Upper lobe of left lung (tissue), 6 donors: ENCODE measurements at regions not wholly inside any gene's neighbourhood (a gene's known extent, or its start where the extent isn't known, plus 50 kb on each side); places are given as distances from the start of the nearest gene placed in this dataset.

Experiments
- ATAC-seq, 2 donors: fragments of 200-7000 bp; cut with Tn5 transposase; one replicate each; pipeline ENCODE4 v1.9.1; 2022; ENCODE audit warnings: mild to moderate bottlenecking in 2 of 2, moderate library complexity in 2 of 2; ENCODE audit not compliant: low FRiP score in 2 of 2
- DNase-seq, 2 donors: peaks; one replicate each; pipeline ENCODE4 v3.0.0-alpha.2; 2019 to 2020
- H3K27ac ChIP-seq, 4 donors: fragments of 200-600 bp; sonication (generic); one replicate each; pipeline ENCODE4 v1.5.1; 2016 to 2019
- H3K27me3 ChIP-seq, 4 donors: fragments of 200-600 bp; sonication (generic); one replicate each; pipeline ENCODE4 v1.5.1; 2017 to 2019
- H3K36me3 ChIP-seq, 4 donors: fragments of 200-600 bp; sonication (generic); one replicate each; pipeline ENCODE4 v1.5.1; 2016 to 2019
- H3K4me1 ChIP-seq, 4 donors: fragments of 200-600 bp; sonication (generic); one replicate each; pipeline ENCODE4 v1.5.1; 2018 to 2019
- H3K4me3 ChIP-seq, 4 donors: fragments of 200-600 bp; sonication (generic); one replicate each; pipeline ENCODE4 v1.5.1; 2017 to 2019; ENCODE audit warnings: mild to moderate bottlenecking in 2 of 4, moderate library complexity in 1 of 4
- H3K9me3 ChIP-seq, 4 donors: fragments of 200-600 bp; sonication (generic); one replicate each; pipeline ENCODE4 v1.5.1; 2018 to 2019
- EP300 ChIP-seq, 4 donors: sonication (generic); formaldehyde crosslinking; IDR thresholded peaks; one replicate each; pipeline ENCODE4 v1.5.1; 2017; ENCODE audit warnings: antibody characterized with exemption in 4 of 4, control low read depth in 2 of 4
- POLR2A ChIP-seq, 4 donors: fragments of 450-650 bp; IDR thresholded peaks; one replicate each; pipeline ENCODE4 v1.5.1; 2016 to 2017; ENCODE audit warnings: antibody characterized with exemption in 4 of 4, mild to moderate bottlenecking in 2 of 4
- POLR2AphosphoS5 ChIP-seq, 2 donors: sonication (generic); formaldehyde crosslinking; IDR thresholded peaks; one replicate each; pipeline ENCODE4 v1.5.1; 2017; ENCODE audit warnings: antibody characterized with exemption in 2 of 2
- WGBS, 2 donors: methylation state at CpG; one replicate each; pipeline ENCODE4 v1.1.5; 2017 to 2018; 5-methylcytosine and 5-hydroxymethylcytosine counted together
- TF ChIP-seq, protein P1 (sequence below), 6 experiments: fragments of 450-650 bp in 4 of 6; fragments of 200-600 bp in 2 of 6; sonication (generic) in 2 of 6; IDR thresholded peaks; one replicate each; pipeline ENCODE4 v1.5.1; 2016 to 2019; ENCODE audit warnings: antibody characterized with exemption in 6 of 6
- donor health status: DM: no; HTN: no; CAD: no; lungs with moderate emphysema.
- donor health status: DM: no; HTN: yes; CAD: no; lungs with severe emphysema.

DNA sequence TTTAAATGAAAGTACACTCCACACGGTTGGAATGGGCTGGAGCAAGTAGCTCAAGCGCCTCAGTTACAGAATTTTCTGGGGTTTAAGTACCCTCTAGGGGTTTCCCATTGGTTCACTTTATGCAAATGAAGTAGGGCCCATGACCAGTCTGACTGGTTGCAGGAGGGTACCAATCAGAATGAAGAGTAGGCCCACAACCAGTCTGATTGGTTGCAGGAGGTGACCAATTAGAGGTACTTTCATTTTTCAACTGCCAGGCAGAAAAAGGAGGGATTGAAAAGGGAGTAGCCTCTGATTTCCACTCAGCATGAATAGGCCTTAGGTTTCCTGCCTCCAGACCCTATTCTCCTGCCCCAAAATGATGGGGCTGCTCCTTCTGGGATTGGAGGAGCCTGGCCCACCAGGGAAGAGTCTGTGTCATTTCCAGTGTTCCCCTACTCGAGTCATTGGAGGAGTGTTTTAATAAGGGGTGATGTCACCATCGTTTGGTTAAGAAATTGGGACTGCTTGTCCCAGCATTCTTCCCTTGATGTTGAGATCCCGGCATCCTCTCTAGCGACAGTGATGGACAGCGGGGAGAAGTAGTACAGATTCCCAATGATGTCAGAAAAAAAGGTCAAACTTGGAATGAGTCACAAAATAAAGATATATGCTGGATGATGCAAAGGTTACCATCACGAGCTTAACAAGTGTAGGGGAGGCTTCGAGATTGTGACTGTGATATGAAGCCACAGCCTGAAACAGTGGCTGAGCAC is 210.4 kb downstream of the SH3BP4 start:
- no peak overlapping the region for H3K4me3 ChIP-seq
- DNase-seq: no peak
- H3K9me3 ChIP-seq: no peaks in the 10 kb centered on the region
- H3K36me3 ChIP-seq: no peaks in the 10 kb centered on the region
- TF ChIP-seq, protein P1, sequence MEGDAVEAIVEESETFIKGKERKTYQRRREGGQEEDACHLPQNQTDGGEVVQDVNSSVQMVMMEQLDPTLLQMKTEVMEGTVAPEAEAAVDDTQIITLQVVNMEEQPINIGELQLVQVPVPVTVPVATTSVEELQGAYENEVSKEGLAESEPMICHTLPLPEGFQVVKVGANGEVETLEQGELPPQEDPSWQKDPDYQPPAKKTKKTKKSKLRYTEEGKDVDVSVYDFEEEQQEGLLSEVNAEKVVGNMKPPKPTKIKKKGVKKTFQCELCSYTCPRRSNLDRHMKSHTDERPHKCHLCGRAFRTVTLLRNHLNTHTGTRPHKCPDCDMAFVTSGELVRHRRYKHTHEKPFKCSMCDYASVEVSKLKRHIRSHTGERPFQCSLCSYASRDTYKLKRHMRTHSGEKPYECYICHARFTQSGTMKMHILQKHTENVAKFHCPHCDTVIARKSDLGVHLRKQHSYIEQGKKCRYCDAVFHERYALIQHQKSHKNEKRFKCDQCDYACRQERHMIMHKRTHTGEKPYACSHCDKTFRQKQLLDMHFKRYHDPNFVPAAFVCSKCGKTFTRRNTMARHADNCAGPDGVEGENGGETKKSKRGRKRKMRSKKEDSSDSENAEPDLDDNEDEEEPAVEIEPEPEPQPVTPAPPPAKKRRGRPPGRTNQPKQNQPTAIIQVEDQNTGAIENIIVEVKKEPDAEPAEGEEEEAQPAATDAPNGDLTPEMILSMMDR (IDR thresholded peaks at IDR 0.05): no peak
- TF ChIP-seq POLR2AphosphoS5 (IDR thresholded peaks at IDR 0.05) (no peak), EP300 (IDR thresholded peaks at IDR 0.05) (no peak), POLR2A (IDR thresholded peaks at IDR 0.05) (no peak)
- H3K27me3 ChIP-seq: no peaks in the 10 kb centered on the region
- H3K4me1 ChIP-seq: no peaks in the 10 kb centered on the region
- H3K27ac ChIP-seq: no peak overlapping the region
- ATAC-seq: no peak
- 72 to 89% methylated on average over 9 of the region's 9 CpGs for WGBS, 2 donors

DNA sequence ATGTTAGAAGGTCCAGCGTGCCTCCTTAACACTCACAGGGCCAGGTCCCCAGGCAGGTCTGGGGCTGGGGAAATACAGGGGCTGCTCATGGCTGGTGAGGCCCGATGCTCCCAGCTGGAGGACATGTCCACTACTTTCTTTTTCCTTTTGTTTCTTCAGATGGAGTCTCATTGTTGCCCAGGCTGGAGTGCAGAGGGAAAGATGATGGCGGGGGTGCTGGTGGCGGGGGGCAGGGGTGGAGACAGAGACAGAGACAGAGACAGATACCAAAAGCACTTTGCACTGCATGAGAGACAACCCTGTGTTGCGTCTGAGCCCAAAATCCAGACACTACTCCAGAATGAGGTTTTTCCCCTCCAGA is 211.0 kb downstream of the SH3BP4 start:
- WGBS, 2 donors: 84 to 97% methylated on average over 5 of the region's 5 CpGs
- no peak for ATAC-seq
- DNase-seq: no peak
- H3K9me3 ChIP-seq: no peaks in the 10 kb centered on the region
- no peak overlapping the region for H3K4me3 ChIP-seq
- no peaks in the 10 kb centered on the region for H3K36me3 ChIP-seq
- H3K4me1 ChIP-seq: peaks cover 0 to under 1% (median 0%) of the 10 kb centered on the region in 4 donors
- H3K27ac ChIP-seq: no peak overlapping the region
- H3K27me3 ChIP-seq: no peaks in the 10 kb centered on the region
- TF ChIP-seq EP300 (IDR thresholded peaks at IDR 0.05): no peak
- TF ChIP-seq POLR2A (IDR thresholded peaks at IDR 0.05): no peak
- no peak for TF ChIP-seq POLR2AphosphoS5 (IDR thresholded peaks at IDR 0.05)
- TF ChIP-seq, protein P1 (IDR thresholded peaks at IDR 0.05): no peak

GRCh38 chr2:235165136-235165535 is 213.3 kb downstream of the SH3BP4 start:
- 80 to 89% methylated on average over 7 to 9 of the region's 9 CpGs for WGBS, 2 donors
- H3K4me1 ChIP-seq: peaks cover 4 to 11% (median 6%) of the 10 kb centered on the region in 4 donors
- H3K4me3 ChIP-seq: no peak overlapping the region
- TF ChIP-seq POLR2A (IDR thresholded peaks at IDR 0.05) (no peak), EP300 (IDR thresholded peaks at IDR 0.05) (no peak), POLR2AphosphoS5 (IDR thresholded peaks at IDR 0.05) (no peak)
- TF ChIP-seq, protein P1 (IDR thresholded peaks at IDR 0.05): no peak
- no peak overlapping the region for H3K27ac ChIP-seq
- no peaks in the 10 kb centered on the region for H3K27me3 ChIP-seq
- H3K36me3 ChIP-seq: no peaks in the 10 kb centered on the region
- DNase-seq (peak in 1 of 2 donors; percentile 38), ATAC-seq (no peak)
- H3K9me3 ChIP-seq: no peaks in the 10 kb centered on the region

DNA sequence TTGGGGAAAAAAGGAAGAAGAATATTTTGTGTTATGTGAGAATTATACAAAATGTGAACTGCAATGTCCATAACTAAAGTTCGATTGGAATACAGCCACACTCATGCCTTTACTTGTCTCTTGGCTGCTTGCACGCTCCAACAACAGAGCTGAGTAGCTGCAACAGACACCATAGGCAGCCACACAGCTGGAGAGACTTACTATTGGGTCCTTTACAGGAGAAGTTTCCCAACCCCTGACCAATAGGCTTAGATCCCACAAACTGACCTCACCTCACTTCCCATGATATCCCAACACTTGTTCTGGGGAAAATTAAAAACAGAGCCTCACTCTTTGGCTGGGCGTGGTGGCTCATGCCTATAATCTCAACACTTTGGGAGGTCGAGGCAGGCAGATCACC is 213.8 kb downstream of the SH3BP4 start:
- Histone ChIP-seq H3K9me3 (no peaks in the 10 kb centered on the region), H3K4me3 (no peak overlapping the region), H3K27me3 (no peaks in the 10 kb centered on the region), H3K36me3 (no peaks in the 10 kb centered on the region), H3K27ac (no peak overlapping the region), H3K4me1 (peaks cover 4 to 11% (median 6%) of the 10 kb centered on the region in 4 donors)
- DNase-seq: no peak
- no peak for TF ChIP-seq POLR2A (IDR thresholded peaks at IDR 0.05)
- TF ChIP-seq, protein P1 (IDR thresholded peaks at IDR 0.05): no peak
- no peak for TF ChIP-seq EP300 (IDR thresholded peaks at IDR 0.05)
- TF ChIP-seq POLR2AphosphoS5 (IDR thresholded peaks at IDR 0.05): no peak
- WGBS, 2 donors: 70 to 93% methylated on average over 4 of the region's 4 CpGs
- ATAC-seq: no peak
